Suprapubic skin (tissue), 3 donors: ENCODE measurements at regions not wholly inside any gene's neighbourhood (a gene's known extent, or its start where the extent isn't known, plus 50 kb on each side); places are given as distances from the start of the nearest gene placed in this dataset.

Experiments used
- POLR2A ChIP-seq, 2 donors: fragments of 450-650 bp; IDR thresholded peaks; one replicate each; pipeline ENCODE4 v1.6.1; 2017; ENCODE audit warnings: antibody characterized with exemption in 2 of 2, mild to moderate bottlenecking in 2 of 2, moderate library complexity in 2 of 2
- TF ChIP-seq, protein P1 (sequence below), 2 donors: fragments of 200-600 bp in 1 of 2; fragments of 450-650 bp in 1 of 2; sonication (generic) in 1 of 2; IDR thresholded peaks; one replicate each; pipeline ENCODE4 v1.5.1; 2016 to 2019; ENCODE audit warnings: antibody characterized with exemption in 2 of 2, mild to moderate bottlenecking in 1 of 2, moderate library complexity in 1 of 2

DNA sequence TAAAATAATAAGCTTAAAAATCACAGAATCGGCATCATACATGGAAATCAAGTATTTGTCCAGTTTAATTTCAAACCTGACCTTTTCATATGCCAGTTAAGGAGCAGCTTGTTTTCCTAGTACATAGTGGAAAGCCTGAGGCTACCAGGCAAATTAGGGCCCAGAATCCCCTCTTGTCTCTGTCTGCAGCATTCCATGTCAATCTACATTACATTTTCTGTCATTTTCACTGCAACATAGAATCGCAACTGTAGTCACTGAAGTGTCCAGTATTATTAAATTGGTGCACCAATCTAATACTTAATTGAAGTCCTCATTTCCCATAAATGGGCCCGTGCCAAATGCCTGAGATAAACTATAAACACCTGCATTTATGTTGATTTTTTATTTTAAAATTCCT is 1352.2 kb upstream of the ACO1 start:
- TF ChIP-seq, protein P1, sequence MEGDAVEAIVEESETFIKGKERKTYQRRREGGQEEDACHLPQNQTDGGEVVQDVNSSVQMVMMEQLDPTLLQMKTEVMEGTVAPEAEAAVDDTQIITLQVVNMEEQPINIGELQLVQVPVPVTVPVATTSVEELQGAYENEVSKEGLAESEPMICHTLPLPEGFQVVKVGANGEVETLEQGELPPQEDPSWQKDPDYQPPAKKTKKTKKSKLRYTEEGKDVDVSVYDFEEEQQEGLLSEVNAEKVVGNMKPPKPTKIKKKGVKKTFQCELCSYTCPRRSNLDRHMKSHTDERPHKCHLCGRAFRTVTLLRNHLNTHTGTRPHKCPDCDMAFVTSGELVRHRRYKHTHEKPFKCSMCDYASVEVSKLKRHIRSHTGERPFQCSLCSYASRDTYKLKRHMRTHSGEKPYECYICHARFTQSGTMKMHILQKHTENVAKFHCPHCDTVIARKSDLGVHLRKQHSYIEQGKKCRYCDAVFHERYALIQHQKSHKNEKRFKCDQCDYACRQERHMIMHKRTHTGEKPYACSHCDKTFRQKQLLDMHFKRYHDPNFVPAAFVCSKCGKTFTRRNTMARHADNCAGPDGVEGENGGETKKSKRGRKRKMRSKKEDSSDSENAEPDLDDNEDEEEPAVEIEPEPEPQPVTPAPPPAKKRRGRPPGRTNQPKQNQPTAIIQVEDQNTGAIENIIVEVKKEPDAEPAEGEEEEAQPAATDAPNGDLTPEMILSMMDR (IDR thresholded peaks at IDR 0.05), result no peak
- no peak for TF ChIP-seq POLR2A (IDR thresholded peaks at IDR 0.05)
